HEK293T (cell line): ENCODE measurements at regions not wholly inside any gene's neighbourhood (a gene's known extent, or its start where the extent isn't known, plus 50 kb on each side); places are given as distances from the start of the nearest gene placed in this dataset.

ENCODE experiments used
- ELF4 ChIP-seq: fragments of 450-650 bp; IDR thresholded peaks from 2 replicates; pipeline ENCODE4 v1.6.1; 2017; ENCODE audit warnings: antibody characterized with exemption
- SP1 ChIP-seq: fragments of 450-650 bp; IDR thresholded peaks from 2 replicates; pipeline ENCODE4 v1.6.1; 2017
- SUZ12 ChIP-seq: fragments of 450-650 bp; IDR thresholded peaks from 2 replicates; pipeline ENCODE4 v1.6.1; 2016; ENCODE audit warnings: mild to moderate bottlenecking
- ZNF384 ChIP-seq: fragments of 450-650 bp; IDR thresholded peaks from 2 replicates; pipeline ENCODE4 v1.6.1; 2016

- no peak for TF ChIP-seq SP1
- no peak for TF ChIP-seq SUZ12
- no peak for TF ChIP-seq ELF4
- no peak for TF ChIP-seq ZNF384
Measured at GRCh38 chr13:78772933-78773332, 114.0 kb upstream of the OBI1 start.
